ENCODE measurements at regions not wholly inside any gene's neighbourhood (a gene's known extent, or its start where the extent isn't known, plus 50 kb on each side); places are given as distances from the start of the nearest gene placed in this dataset.

GRCh38 chr14:98864211-98864610 is 407.8 kb downstream of the BCL11B start:
- DNase-seq (ENCODE audit: low read depth, low spot score): no peak

- DNase-seq (ENCODE audit: low read depth, low spot score): no peak
Observed at GRCh38 chr14:98867146-98867545, 404.9 kb downstream of the BCL11B start.

GRCh38 chr14:98867726-98868125 is 404.3 kb downstream of the BCL11B start:
- DNase-seq (ENCODE audit: low read depth, low spot score): no peak

- no peak for DNase-seq (ENCODE audit: low read depth, low spot score)
Observed at GRCh38 chr14:98868866-98869265, 403.1 kb downstream of the BCL11B start.

GRCh38 chr14:98871796-98872195 is 400.2 kb downstream of the BCL11B start:
- DNase-seq (ENCODE audit: low read depth, low spot score): no peak

GRCh38 chr14:98877065-98877464 is 394.9 kb downstream of the BCL11B start:
- no peak for DNase-seq (ENCODE audit: low read depth, low spot score)

- DNase-seq (ENCODE audit: low read depth, low spot score): no peak
Observed at GRCh38 chr14:98878282-98878681, 393.7 kb downstream of the BCL11B start.

GRCh38 chr14:98886982-98887381 is 385.0 kb downstream of the BCL11B start:
- DNase-seq (ENCODE audit: low read depth, low spot score): no peak

- no peak for DNase-seq (ENCODE audit: low read depth, low spot score)
Observed at GRCh38 chr14:98888281-98888680, 383.7 kb downstream of the BCL11B start.

GRCh38 chr14:98888927-98889835 is 382.8 kb downstream of the BCL11B start:
- DNase-seq (ENCODE audit: low read depth, low spot score): no peak

- no peak for DNase-seq (ENCODE audit: low read depth, low spot score)
Observed at GRCh38 chr14:98889836-98890185, 382.2 kb downstream of the BCL11B start.

GRCh38 chr14:98890556-98891340 is 381.2 kb downstream of the BCL11B start:
- DNase-seq (ENCODE audit: low read depth, low spot score): no peak

- DNase-seq (ENCODE audit: low read depth, low spot score): no peak
Observed at GRCh38 chr14:98893675-98894074, 378.3 kb downstream of the BCL11B start.

- DNase-seq (ENCODE audit: low read depth, low spot score): no peak
Observed at GRCh38 chr14:98894600-98894999, 377.4 kb downstream of the BCL11B start.

- no peak for DNase-seq (ENCODE audit: low read depth, low spot score)
Observed at GRCh38 chr14:98896449-98896848, 375.5 kb downstream of the BCL11B start.

- DNase-seq (ENCODE audit: low read depth, low spot score): no peak
Observed at GRCh38 chr14:98897605-98898309, 374.2 kb downstream of the BCL11B start.

GRCh38 chr14:98899441-98899840 is 372.6 kb downstream of the BCL11B start:
- no peak for DNase-seq (ENCODE audit: low read depth, low spot score)

- no peak for DNase-seq (ENCODE audit: low read depth, low spot score)
Observed at GRCh38 chr14:98900236-98900635, 371.8 kb downstream of the BCL11B start.

GRCh38 chr14:98900798-98901197 is 371.2 kb downstream of the BCL11B start:
- no peak for DNase-seq (ENCODE audit: low read depth, low spot score)

GRCh38 chr14:98901511-98902205 is 370.3 kb downstream of the BCL11B start:
- DNase-seq (ENCODE audit: low read depth, low spot score): no peak

GRCh38 chr14:98903371-98903770 is 368.6 kb downstream of the BCL11B start:
- DNase-seq (ENCODE audit: low read depth, low spot score): no peak

GRCh38 chr14:98904677-98905076 is 367.3 kb downstream of the BCL11B start:
- DNase-seq (ENCODE audit: low read depth, low spot score): no peak
